Smooth muscle cell (in vitro differentiated cells): ENCODE measurements at regions not wholly inside any gene's neighbourhood (a gene's known extent, or its start where the extent isn't known, plus 50 kb on each side); places are given as distances from the start of the nearest gene placed in this dataset.

Experiments
- DNase-seq: peaks from one replicate; lab custom pipeline; 2025; ENCODE audit not compliant: unreplicated experiment; lab: John Stamatoyannopoulos, UW
- H2AFZ ChIP-seq: fragments of 200-600 bp; sonication (generic); 2 replicates; pipeline ENCODE4 v1.6.0; 2016; ENCODE audit warnings: antibody characterized with exemption, low read depth, mild to moderate bottlenecking
- H3F3A ChIP-seq: fragments of 200-600 bp; sonication (generic); 2 replicates; pipeline ENCODE4 v1.6.0; 2017; ENCODE audit warnings: antibody characterized with exemption, low read depth
- H3K27ac ChIP-seq: fragments of 200-600 bp; sonication (generic); 2 replicates; pipeline ENCODE4 v1.5.1; 2016; ENCODE audit warnings: low read depth, mild to moderate bottlenecking
- H3K27me3 ChIP-seq: fragments of 200-600 bp; sonication (generic); 2 replicates; pipeline ENCODE4 v1.6.1; 2016; ENCODE audit warnings: low read depth, mild to moderate bottlenecking
- H3K36me3 ChIP-seq: fragments of 200-600 bp; sonication (generic); 2 replicates; pipeline ENCODE4 v1.5.1; 2016; ENCODE audit warnings: low read depth
- H3K4me1 ChIP-seq: fragments of 200-600 bp; sonication (generic); 2 replicates; pipeline ENCODE4 v1.5.1; 2016; ENCODE audit warnings: low read depth
- H3K4me2 ChIP-seq: fragments of 200-600 bp; sonication (generic); 2 replicates; pipeline ENCODE4 v1.6.0; 2016; ENCODE audit warnings: mild to moderate bottlenecking
- H3K4me3 ChIP-seq: fragments of 200-600 bp; sonication (generic); 2 replicates; pipeline ENCODE4 v1.5.1; 2016; ENCODE audit warnings: mild to moderate bottlenecking
- H3K79me2 ChIP-seq: fragments of 200-600 bp; sonication (generic); 2 replicates; pipeline ENCODE4 v1.6.0; 2016; ENCODE audit warnings: low read depth, mild to moderate bottlenecking
- H3K9ac ChIP-seq: fragments of 200-600 bp; sonication (generic); 2 replicates; pipeline ENCODE4 v1.6.0; 2016; ENCODE audit warnings: low read depth
- H3K9me3 ChIP-seq: fragments of 200-600 bp; sonication (generic); replicated peaks from 2 replicates; pipeline ENCODE4 v1.5.1; 2016; ENCODE audit warnings: low read depth
- H4K20me1 ChIP-seq: fragments of 200-600 bp; sonication (generic); 2 replicates; pipeline ENCODE4 v1.6.0; 2016; ENCODE audit warnings: low read depth
- CTCF ChIP-seq: fragments of 200-600 bp; sonication (generic); IDR thresholded peaks from 2 replicates; pipeline ENCODE4 v1.5.1; 2017; ENCODE audit warnings: borderline replicate concordance, mild to moderate bottlenecking, antibody characterized with exemption; ENCODE audit not compliant: insufficient read depth, poor library complexity, severe bottlenecking
- WGBS: methylation state at CpG from one replicate; pipeline ENCODE4 v1.1.7; 2016; ENCODE audit warnings: low lambda C conversion rate; 5-methylcytosine and 5-hydroxymethylcytosine counted together

- peak overlapping the region; percentile 86 for H3K27ac ChIP-seq
- peak overlapping the region; percentile 91 for H2AFZ ChIP-seq
- peak overlapping the region; percentile 78 for H3K4me2 ChIP-seq
- H3K79me2 ChIP-seq = no peaks in the 10 kb centered on the region
- H3F3A ChIP-seq = peaks cover 15% of the 10 kb centered on the region
- peak overlapping the region; percentile 29 for H3K9ac ChIP-seq
- DNase-seq = no peak
- no peaks in the 10 kb centered on the region for H3K36me3 ChIP-seq
- no peaks in the 10 kb centered on the region for H3K27me3 ChIP-seq
- H3K4me1 ChIP-seq = peaks cover 41% of the 10 kb centered on the region
- H4K20me1 ChIP-seq = no peaks in the 10 kb centered on the region
- WGBS = 12% methylated on average over 2 of the region's 2 CpGs
- peak overlapping the region; percentile 15 for H3K4me3 ChIP-seq
- H3K9me3 ChIP-seq = no peaks in the 10 kb centered on the region
- no peak for TF ChIP-seq CTCF
Measured at GRCh38 chr3:106130384-106131198, 261.8 kb upstream of the CBLB start.

GRCh38 chr3:106135451-106136160 is 266.8 kb upstream of the CBLB start:
- no peak overlapping the region for H3K4me2 ChIP-seq
- H2AFZ ChIP-seq = no peak overlapping the region
- no peaks in the 10 kb centered on the region for H4K20me1 ChIP-seq
- WGBS = 96% methylated on average over 26 of the region's 26 CpGs
- no peaks in the 10 kb centered on the region for H3K9me3 ChIP-seq
- H3F3A ChIP-seq = peaks cover 15% of the 10 kb centered on the region
- DNase-seq = no peak
- H3K27ac ChIP-seq = no peak overlapping the region
- H3K9ac ChIP-seq = no peak overlapping the region
- no peaks in the 10 kb centered on the region for H3K36me3 ChIP-seq
- H3K4me3 ChIP-seq = no peak overlapping the region
- H3K27me3 ChIP-seq = no peaks in the 10 kb centered on the region
- no peaks in the 10 kb centered on the region for H3K79me2 ChIP-seq
- no peak for TF ChIP-seq CTCF
- H3K4me1 ChIP-seq = peaks cover 23% of the 10 kb centered on the region

- no peaks in the 10 kb centered on the region for H3K27me3 ChIP-seq
- WGBS = 43% methylated on average over 1 of the region's 1 CpG
- no peak for DNase-seq
- no peaks in the 10 kb centered on the region for H3K9me3 ChIP-seq
- H3K9ac ChIP-seq = no peak overlapping the region
- no peak overlapping the region for H2AFZ ChIP-seq
- no peaks in the 10 kb centered on the region for H3F3A ChIP-seq
- no peaks in the 10 kb centered on the region for H3K36me3 ChIP-seq
- H4K20me1 ChIP-seq = no peaks in the 10 kb centered on the region
- no peaks in the 10 kb centered on the region for H3K79me2 ChIP-seq
- H3K4me2 ChIP-seq = no peak overlapping the region
- H3K4me1 ChIP-seq = no peaks in the 10 kb centered on the region
- no peak for TF ChIP-seq CTCF
- H3K4me3 ChIP-seq = no peak overlapping the region
- H3K27ac ChIP-seq = no peak overlapping the region
Measured at GRCh38 chr3:106139826-106140225, 271.0 kb upstream of the CBLB start.
